ENCODE measurements at regions not wholly inside any gene's neighbourhood (a gene's known extent, or its start where the extent isn't known, plus 50 kb on each side); places are given as distances from the start of the nearest gene placed in this dataset.

GRCh38 chr4:123257591-123257990 is 139.0 kb upstream of the SPRY1 start:
- no peak for DNase-seq (ENCODE audit: low read depth, low spot score)
- no peaks in the 10 kb centered on the region for H3K27me3 Mint-ChIP-seq (ENCODE audit: low read depth)
- peaks cover 3% of the 10 kb centered on the region for H3K36me3 Mint-ChIP-seq (ENCODE audit: low read depth)
- TF ChIP-seq, protein P1, sequence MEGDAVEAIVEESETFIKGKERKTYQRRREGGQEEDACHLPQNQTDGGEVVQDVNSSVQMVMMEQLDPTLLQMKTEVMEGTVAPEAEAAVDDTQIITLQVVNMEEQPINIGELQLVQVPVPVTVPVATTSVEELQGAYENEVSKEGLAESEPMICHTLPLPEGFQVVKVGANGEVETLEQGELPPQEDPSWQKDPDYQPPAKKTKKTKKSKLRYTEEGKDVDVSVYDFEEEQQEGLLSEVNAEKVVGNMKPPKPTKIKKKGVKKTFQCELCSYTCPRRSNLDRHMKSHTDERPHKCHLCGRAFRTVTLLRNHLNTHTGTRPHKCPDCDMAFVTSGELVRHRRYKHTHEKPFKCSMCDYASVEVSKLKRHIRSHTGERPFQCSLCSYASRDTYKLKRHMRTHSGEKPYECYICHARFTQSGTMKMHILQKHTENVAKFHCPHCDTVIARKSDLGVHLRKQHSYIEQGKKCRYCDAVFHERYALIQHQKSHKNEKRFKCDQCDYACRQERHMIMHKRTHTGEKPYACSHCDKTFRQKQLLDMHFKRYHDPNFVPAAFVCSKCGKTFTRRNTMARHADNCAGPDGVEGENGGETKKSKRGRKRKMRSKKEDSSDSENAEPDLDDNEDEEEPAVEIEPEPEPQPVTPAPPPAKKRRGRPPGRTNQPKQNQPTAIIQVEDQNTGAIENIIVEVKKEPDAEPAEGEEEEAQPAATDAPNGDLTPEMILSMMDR (conservative IDR thresholded peaks at IDR 0.05), result no peak
- no peak overlapping the region for H3K27ac Mint-ChIP-seq (ENCODE audit: unreplicated experiment)
- no peaks in the 10 kb centered on the region for H3K9me3 Mint-ChIP-seq
- H3K4me3 Mint-ChIP-seq, result no peak overlapping the region
- H3K4me1 Mint-ChIP-seq, result peaks cover 22% of the 10 kb centered on the region

DNA sequence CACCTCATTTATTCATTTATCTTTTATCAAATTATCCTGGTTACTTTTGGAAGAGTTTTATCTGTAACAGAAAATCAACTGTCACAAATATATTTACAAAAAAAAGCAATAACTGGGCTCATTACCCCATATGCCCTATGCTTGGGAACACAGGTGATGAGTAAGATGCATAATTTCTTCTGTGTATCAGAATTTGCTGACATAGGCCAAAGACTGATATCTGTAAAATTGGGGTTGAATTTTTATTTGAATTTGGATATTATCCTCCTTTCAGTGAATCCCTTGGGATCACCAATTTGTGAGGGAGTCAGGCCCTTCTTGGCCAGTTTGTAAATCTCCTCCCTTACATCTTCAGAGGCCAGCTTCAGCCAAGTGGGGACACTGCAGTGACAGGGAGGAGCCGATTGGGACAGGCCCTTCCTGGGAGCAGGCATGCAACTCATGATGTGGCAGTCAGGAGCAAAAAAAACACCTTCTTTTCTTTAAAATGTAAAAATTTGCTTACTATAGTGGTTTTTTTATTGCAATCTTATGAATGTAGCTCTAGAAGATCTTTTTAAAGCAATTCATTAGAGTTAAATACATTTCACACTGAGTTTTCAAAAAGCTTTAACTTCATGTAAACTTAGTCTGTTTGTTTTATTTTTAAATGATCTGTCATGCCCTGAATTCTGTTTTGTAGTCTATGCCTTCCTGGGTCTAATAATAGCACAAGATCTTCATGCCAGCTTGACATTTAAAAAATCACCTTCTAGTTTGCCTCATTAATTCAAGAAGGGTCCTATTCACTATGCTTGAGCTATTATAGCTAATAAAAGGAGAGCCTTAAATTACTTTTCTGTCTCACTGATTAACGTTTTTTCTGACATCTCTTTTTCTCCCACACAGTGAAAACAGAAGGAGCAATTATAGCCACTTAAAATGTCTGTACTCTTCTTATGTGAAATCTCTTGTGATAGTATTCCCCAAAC is 136.6 kb upstream of the SPRY1 start:
- TF ChIP-seq, protein P1 (conservative IDR thresholded peaks at IDR 0.05), result no peak
- Mint-ChIP-seq H3K36me3 (ENCODE audit: low read depth) (peaks cover 3% of the 10 kb centered on the region), H3K4me1 (peaks cover 22% of the 10 kb centered on the region), H3K9me3 (no peaks in the 10 kb centered on the region), H3K27me3 (ENCODE audit: low read depth) (no peaks in the 10 kb centered on the region), H3K4me3 (no peak overlapping the region), H3K27ac (ENCODE audit: unreplicated experiment) (peak overlapping the region; percentile 59)
- no peak for DNase-seq (ENCODE audit: low read depth, low spot score)

GRCh38 chr4:123260653-123261052 is 135.9 kb upstream of the SPRY1 start:
- no peak overlapping the region for H3K4me3 Mint-ChIP-seq
- peaks cover 23% of the 10 kb centered on the region for H3K4me1 Mint-ChIP-seq
- H3K27ac Mint-ChIP-seq (ENCODE audit: unreplicated experiment), result no peak overlapping the region
- no peak for DNase-seq (ENCODE audit: low read depth, low spot score)
- TF ChIP-seq, protein P1 (conservative IDR thresholded peaks at IDR 0.05), result no peak
- peaks cover 3% of the 10 kb centered on the region for H3K36me3 Mint-ChIP-seq (ENCODE audit: low read depth)
- no peaks in the 10 kb centered on the region for H3K27me3 Mint-ChIP-seq (ENCODE audit: low read depth)
- no peaks in the 10 kb centered on the region for H3K9me3 Mint-ChIP-seq

- no peak overlapping the region for H3K27ac Mint-ChIP-seq (ENCODE audit: unreplicated experiment)
- DNase-seq (ENCODE audit: low read depth, low spot score), result no peak
- TF ChIP-seq, protein P1 (conservative IDR thresholded peaks at IDR 0.05), result no peak
- peaks cover 31% of the 10 kb centered on the region for H3K4me1 Mint-ChIP-seq
- H3K9me3 Mint-ChIP-seq, result no peaks in the 10 kb centered on the region
- no peaks in the 10 kb centered on the region for H3K36me3 Mint-ChIP-seq (ENCODE audit: low read depth)
- no peak overlapping the region for H3K4me3 Mint-ChIP-seq
- H3K27me3 Mint-ChIP-seq (ENCODE audit: low read depth), result no peaks in the 10 kb centered on the region
Measured at GRCh38 chr4:123262080-123262479, 134.5 kb upstream of the SPRY1 start.

- Mint-ChIP-seq H3K4me1 (peaks cover 16% of the 10 kb centered on the region), H3K9me3 (no peaks in the 10 kb centered on the region), H3K27me3 (ENCODE audit: low read depth) (no peaks in the 10 kb centered on the region), H3K36me3 (ENCODE audit: low read depth) (no peaks in the 10 kb centered on the region), H3K27ac (ENCODE audit: unreplicated experiment) (no peak overlapping the region), H3K4me3 (no peak overlapping the region)
- no peak for DNase-seq (ENCODE audit: low read depth, low spot score)
- TF ChIP-seq, protein P1 (conservative IDR thresholded peaks at IDR 0.05), result no peak
Measured at GRCh38 chr4:123265443-123265842, 131.2 kb upstream of the SPRY1 start.
